ENCODE measurements at regions not wholly inside any gene's neighbourhood (a gene's known extent, or its start where the extent isn't known, plus 50 kb on each side); places are given as distances from the start of the nearest gene placed in this dataset.

- DNase-seq (ENCODE audit: low read depth), result no peak
- no peak for TF ChIP-seq CTCF (conservative IDR thresholded peaks at IDR 0.05; ENCODE audit: low read depth, low read length)
- H3K4me3 ChIP-seq (ENCODE audit: low read depth, low read length), result no peak overlapping the region
Measured at GRCh38 chr16:62831235-62831850, 795.1 kb upstream of the CDH8 start.

GRCh38 chr16:62829607-62830006 lies 793.4 kb upstream of the CDH8 start:
- H3K4me3 ChIP-seq (ENCODE audit: low read depth, low read length), result no peak overlapping the region
- TF ChIP-seq CTCF (conservative IDR thresholded peaks at IDR 0.05; ENCODE audit: low read depth, low read length), result no peak
- DNase-seq (ENCODE audit: low read depth), result no peak

GRCh38 chr16:62829084-62829483 lies 792.8 kb upstream of the CDH8 start:
- no peak for DNase-seq (ENCODE audit: low read depth)
- H3K4me3 ChIP-seq (ENCODE audit: low read depth, low read length), result no peak overlapping the region
- no peak for TF ChIP-seq CTCF (conservative IDR thresholded peaks at IDR 0.05; ENCODE audit: low read depth, low read length)

- no peak for DNase-seq (ENCODE audit: low read depth)
- H3K4me3 ChIP-seq (ENCODE audit: low read depth, low read length), result no peak overlapping the region
- TF ChIP-seq CTCF (conservative IDR thresholded peaks at IDR 0.05; ENCODE audit: low read depth, low read length), result no peak
Measured at GRCh38 chr16:62821824-62822223, 785.6 kb upstream of the CDH8 start.

GRCh38 chr16:62816971-62817519 lies 780.8 kb upstream of the CDH8 start:
- TF ChIP-seq CTCF (conservative IDR thresholded peaks at IDR 0.05; ENCODE audit: low read depth, low read length), result no peak
- no peak overlapping the region for H3K4me3 ChIP-seq (ENCODE audit: low read depth, low read length)
- DNase-seq (ENCODE audit: low read depth), result no peak

- no peak for TF ChIP-seq CTCF (conservative IDR thresholded peaks at IDR 0.05; ENCODE audit: low read depth, low read length)
- no peak overlapping the region for H3K4me3 ChIP-seq (ENCODE audit: low read depth, low read length)
- no peak for DNase-seq (ENCODE audit: low read depth)
Measured at GRCh38 chr16:62814891-62815290, 778.7 kb upstream of the CDH8 start.

- no peak overlapping the region for H3K4me3 ChIP-seq (ENCODE audit: low read depth, low read length)
- no peak for DNase-seq (ENCODE audit: low read depth)
- no peak for TF ChIP-seq CTCF (conservative IDR thresholded peaks at IDR 0.05; ENCODE audit: low read depth, low read length)
Measured at GRCh38 chr16:62805221-62805857, 769.1 kb upstream of the CDH8 start.
